A673 (cell line): ENCODE measurements at regions not wholly inside any gene's neighbourhood (a gene's known extent, or its start where the extent isn't known, plus 50 kb on each side); places are given as distances from the start of the nearest gene placed in this dataset.

Experiments used
- EZH2 ChIP-seq: fragments of 200-600 bp; sonication (generic); IDR thresholded peaks from 2 replicates; pipeline ENCODE4 v1.6.1; 2017; ENCODE audit warnings: borderline replicate concordance, low read depth, mild to moderate bottlenecking, mixed read lengths, antibody characterized with exemption, low read length; ENCODE audit not compliant: poor library complexity, severe bottlenecking
- TF ChIP-seq, protein P1 (sequence below): fragments of 300-800, 200-600 bp; sonication (generic); conservative IDR thresholded peaks from 2 replicates; pipeline ENCODE4 v1.5.1; 2017; ENCODE audit warnings: low read depth, mild to moderate bottlenecking, antibody characterized with exemption, low read length, moderate library complexity, mixed read lengths

DNA sequence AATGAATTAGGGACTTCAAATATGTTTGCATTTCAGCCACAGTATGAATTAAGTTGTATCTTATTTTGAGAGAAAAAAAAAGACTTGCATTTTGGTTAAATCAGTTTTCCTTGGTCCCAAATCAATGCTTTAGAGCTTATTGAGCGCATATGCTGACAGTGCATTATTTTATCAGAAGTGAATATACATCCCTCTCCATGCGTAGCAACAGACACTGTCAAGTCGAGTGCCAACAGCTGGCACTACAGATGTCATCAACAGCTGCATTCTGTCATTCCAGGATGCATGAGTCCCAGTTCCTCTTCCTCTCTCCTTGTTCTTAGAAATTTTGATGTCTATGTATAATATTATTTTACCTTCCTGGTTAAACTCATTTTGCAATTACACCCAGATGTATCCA lies 156.1 kb upstream of the FOXB1 start:
- no peak for TF ChIP-seq EZH2
- TF ChIP-seq, protein P1, sequence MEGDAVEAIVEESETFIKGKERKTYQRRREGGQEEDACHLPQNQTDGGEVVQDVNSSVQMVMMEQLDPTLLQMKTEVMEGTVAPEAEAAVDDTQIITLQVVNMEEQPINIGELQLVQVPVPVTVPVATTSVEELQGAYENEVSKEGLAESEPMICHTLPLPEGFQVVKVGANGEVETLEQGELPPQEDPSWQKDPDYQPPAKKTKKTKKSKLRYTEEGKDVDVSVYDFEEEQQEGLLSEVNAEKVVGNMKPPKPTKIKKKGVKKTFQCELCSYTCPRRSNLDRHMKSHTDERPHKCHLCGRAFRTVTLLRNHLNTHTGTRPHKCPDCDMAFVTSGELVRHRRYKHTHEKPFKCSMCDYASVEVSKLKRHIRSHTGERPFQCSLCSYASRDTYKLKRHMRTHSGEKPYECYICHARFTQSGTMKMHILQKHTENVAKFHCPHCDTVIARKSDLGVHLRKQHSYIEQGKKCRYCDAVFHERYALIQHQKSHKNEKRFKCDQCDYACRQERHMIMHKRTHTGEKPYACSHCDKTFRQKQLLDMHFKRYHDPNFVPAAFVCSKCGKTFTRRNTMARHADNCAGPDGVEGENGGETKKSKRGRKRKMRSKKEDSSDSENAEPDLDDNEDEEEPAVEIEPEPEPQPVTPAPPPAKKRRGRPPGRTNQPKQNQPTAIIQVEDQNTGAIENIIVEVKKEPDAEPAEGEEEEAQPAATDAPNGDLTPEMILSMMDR: no peak
